HEK293 (cell line): ENCODE measurements at regions not wholly inside any gene's neighbourhood (a gene's known extent, or its start where the extent isn't known, plus 50 kb on each side); places are given as distances from the start of the nearest gene placed in this dataset.

Experiments
- BCL11A ChIP-seq: fragments of 450-650 bp; formaldehyde crosslinking; IDR thresholded peaks from 2 replicates; pipeline ENCODE4 v1.5.1; 2016; ENCODE audit warnings: low read depth, missing biosample characterization, missing genetic modification characterization
- REPIN1 ChIP-seq: fragments of 450-650 bp; formaldehyde crosslinking; IDR thresholded peaks from 2 replicates; pipeline ENCODE4 v1.5.1; 2017; ENCODE audit warnings: missing biosample characterization, missing genetic modification characterization, low read depth
- YY1 ChIP-seq: fragments of 450-650 bp; formaldehyde crosslinking; IDR thresholded peaks from 2 replicates; pipeline ENCODE4 v1.5.1; 2018; ENCODE audit warnings: missing biosample characterization, missing genetic modification characterization
- ZBTB20 ChIP-seq: fragments of 450-650 bp; formaldehyde crosslinking; IDR thresholded peaks from 2 replicates; pipeline ENCODE4 v1.5.1; 2016; ENCODE audit warnings: missing biosample characterization, missing genetic modification characterization
- ZNF132 ChIP-seq: fragments of 450-650 bp; formaldehyde crosslinking; IDR thresholded peaks from 2 replicates; pipeline ENCODE4 v1.5.1; 2017; ENCODE audit warnings: missing biosample characterization, missing genetic modification characterization, borderline replicate concordance
- ZNF155 ChIP-seq: fragments of 450-650 bp; formaldehyde crosslinking; IDR thresholded peaks from 2 replicates; pipeline ENCODE4 v1.5.1; 2016; ENCODE audit warnings: missing biosample characterization, missing genetic modification characterization
- ZNF354C ChIP-seq: fragments of 450-650 bp; formaldehyde crosslinking; IDR thresholded peaks from 2 replicates; pipeline ENCODE4 v1.5.1; 2016; ENCODE audit warnings: missing biosample characterization, missing genetic modification characterization, low read depth, borderline replicate concordance
- ZNF670 ChIP-seq: fragments of 450-650 bp; formaldehyde crosslinking; IDR thresholded peaks from 2 replicates; pipeline ENCODE4 v1.5.1; 2016; ENCODE audit warnings: missing biosample characterization, missing genetic modification characterization, low read depth
- ZNF837 ChIP-seq: fragments of 450-650 bp; formaldehyde crosslinking; IDR thresholded peaks from 2 replicates; pipeline ENCODE4 v1.5.1; 2016; ENCODE audit warnings: missing biosample characterization, missing genetic modification characterization
- ZSCAN23 ChIP-seq: fragments of 450-650 bp; formaldehyde crosslinking; IDR thresholded peaks from 2 replicates; pipeline ENCODE4 v1.5.1; 2016; ENCODE audit warnings: missing biosample characterization, missing genetic modification characterization
- TF ChIP-seq, protein P1 (sequence below): fragments of 450-650 bp; formaldehyde crosslinking; IDR thresholded peaks from 2 replicates; pipeline ENCODE4 v1.5.1; 2016; ENCODE audit warnings: missing biosample characterization, missing genetic modification characterization
- TF ChIP-seq, protein P2 (sequence below): fragments of 450-650 bp; formaldehyde crosslinking; IDR thresholded peaks from 2 replicates; pipeline ENCODE4 v1.5.1; 2017; ENCODE audit warnings: missing biosample characterization, missing genetic modification characterization
- TF ChIP-seq, protein P3 (sequence below): fragments of 450-650 bp; formaldehyde crosslinking; IDR thresholded peaks from 2 replicates; pipeline ENCODE4 v1.5.1; 2016; ENCODE audit warnings: missing biosample characterization, missing genetic modification characterization
- TF ChIP-seq, protein P4 (sequence below): fragments of 450-650 bp; formaldehyde crosslinking; IDR thresholded peaks from 2 replicates; pipeline ENCODE4 v1.5.1; 2016; ENCODE audit warnings: missing biosample characterization, missing genetic modification characterization

DNA sequence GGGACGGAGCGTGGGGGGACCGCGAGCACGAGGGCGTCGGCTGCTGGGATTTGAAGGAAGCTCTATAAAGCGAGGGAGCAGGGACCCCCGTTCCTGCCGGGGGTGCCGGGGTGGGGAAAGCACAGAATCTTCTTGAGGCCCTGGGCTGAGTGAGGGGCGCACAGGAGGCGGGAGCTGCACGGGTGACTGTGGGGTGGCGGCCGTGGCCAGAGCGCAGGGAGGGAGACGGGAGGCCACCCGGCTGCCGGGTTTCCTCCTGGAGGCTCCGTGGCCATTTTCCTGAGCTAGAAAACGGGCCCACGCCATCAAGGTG, 385.1 kb downstream of the SMOC2 start:
- TF ChIP-seq ZNF670 (tag by site-specific recombination) (no peak), ZSCAN23 (tag by site-specific recombination) (no peak), ZBTB20 (tag by site-specific recombination) (no peak), ZNF155 (tag by site-specific recombination) (no peak), ZNF132 (tag by site-specific recombination) (no peak), REPIN1 (tag by site-specific recombination) (no peak), ZNF354C (tag by site-specific recombination) (no peak), BCL11A (tag by site-specific recombination) (no peak), YY1 (tag by site-specific recombination) (no peak), ZNF837 (tag by site-specific recombination) (no peak)
- TF ChIP-seq, protein P1, sequence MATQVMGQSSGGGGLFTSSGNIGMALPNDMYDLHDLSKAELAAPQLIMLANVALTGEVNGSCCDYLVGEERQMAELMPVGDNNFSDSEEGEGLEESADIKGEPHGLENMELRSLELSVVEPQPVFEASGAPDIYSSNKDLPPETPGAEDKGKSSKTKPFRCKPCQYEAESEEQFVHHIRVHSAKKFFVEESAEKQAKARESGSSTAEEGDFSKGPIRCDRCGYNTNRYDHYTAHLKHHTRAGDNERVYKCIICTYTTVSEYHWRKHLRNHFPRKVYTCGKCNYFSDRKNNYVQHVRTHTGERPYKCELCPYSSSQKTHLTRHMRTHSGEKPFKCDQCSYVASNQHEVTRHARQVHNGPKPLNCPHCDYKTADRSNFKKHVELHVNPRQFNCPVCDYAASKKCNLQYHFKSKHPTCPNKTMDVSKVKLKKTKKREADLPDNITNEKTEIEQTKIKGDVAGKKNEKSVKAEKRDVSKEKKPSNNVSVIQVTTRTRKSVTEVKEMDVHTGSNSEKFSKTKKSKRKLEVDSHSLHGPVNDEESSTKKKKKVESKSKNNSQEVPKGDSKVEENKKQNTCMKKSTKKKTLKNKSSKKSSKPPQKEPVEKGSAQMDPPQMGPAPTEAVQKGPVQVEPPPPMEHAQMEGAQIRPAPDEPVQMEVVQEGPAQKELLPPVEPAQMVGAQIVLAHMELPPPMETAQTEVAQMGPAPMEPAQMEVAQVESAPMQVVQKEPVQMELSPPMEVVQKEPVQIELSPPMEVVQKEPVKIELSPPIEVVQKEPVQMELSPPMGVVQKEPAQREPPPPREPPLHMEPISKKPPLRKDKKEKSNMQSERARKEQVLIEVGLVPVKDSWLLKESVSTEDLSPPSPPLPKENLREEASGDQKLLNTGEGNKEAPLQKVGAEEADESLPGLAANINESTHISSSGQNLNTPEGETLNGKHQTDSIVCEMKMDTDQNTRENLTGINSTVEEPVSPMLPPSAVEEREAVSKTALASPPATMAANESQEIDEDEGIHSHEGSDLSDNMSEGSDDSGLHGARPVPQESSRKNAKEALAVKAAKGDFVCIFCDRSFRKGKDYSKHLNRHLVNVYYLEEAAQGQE (tag by site-specific recombination), result no peak
- TF ChIP-seq, protein P2, sequence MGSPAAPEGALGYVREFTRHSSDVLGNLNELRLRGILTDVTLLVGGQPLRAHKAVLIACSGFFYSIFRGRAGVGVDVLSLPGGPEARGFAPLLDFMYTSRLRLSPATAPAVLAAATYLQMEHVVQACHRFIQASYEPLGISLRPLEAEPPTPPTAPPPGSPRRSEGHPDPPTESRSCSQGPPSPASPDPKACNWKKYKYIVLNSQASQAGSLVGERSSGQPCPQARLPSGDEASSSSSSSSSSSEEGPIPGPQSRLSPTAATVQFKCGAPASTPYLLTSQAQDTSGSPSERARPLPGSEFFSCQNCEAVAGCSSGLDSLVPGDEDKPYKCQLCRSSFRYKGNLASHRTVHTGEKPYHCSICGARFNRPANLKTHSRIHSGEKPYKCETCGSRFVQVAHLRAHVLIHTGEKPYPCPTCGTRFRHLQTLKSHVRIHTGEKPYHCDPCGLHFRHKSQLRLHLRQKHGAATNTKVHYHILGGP (tag by site-specific recombination), result no peak
- TF ChIP-seq, protein P3, sequence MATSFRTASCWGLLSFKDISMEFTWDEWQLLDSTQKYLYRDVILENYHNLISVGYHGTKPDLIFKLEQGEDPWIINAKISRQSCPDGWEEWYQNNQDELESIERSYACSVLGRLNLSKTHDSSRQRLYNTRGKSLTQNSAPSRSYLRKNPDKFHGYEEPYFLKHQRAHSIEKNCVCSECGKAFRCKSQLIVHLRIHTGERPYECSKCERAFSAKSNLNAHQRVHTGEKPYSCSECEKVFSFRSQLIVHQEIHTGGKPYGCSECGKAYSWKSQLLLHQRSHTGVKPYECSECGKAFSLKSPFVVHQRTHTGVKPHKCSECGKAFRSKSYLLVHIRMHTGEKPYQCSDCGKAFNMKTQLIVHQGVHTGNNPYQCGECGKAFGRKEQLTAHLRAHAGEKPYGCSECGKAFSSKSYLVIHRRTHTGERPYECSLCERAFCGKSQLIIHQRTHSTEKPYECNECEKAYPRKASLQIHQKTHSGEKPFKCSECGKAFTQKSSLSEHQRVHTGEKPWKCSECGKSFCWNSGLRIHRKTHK, result no peak
- TF ChIP-seq, protein P4, sequence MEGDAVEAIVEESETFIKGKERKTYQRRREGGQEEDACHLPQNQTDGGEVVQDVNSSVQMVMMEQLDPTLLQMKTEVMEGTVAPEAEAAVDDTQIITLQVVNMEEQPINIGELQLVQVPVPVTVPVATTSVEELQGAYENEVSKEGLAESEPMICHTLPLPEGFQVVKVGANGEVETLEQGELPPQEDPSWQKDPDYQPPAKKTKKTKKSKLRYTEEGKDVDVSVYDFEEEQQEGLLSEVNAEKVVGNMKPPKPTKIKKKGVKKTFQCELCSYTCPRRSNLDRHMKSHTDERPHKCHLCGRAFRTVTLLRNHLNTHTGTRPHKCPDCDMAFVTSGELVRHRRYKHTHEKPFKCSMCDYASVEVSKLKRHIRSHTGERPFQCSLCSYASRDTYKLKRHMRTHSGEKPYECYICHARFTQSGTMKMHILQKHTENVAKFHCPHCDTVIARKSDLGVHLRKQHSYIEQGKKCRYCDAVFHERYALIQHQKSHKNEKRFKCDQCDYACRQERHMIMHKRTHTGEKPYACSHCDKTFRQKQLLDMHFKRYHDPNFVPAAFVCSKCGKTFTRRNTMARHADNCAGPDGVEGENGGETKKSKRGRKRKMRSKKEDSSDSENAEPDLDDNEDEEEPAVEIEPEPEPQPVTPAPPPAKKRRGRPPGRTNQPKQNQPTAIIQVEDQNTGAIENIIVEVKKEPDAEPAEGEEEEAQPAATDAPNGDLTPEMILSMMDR, result no peak
